ENCODE measurements at regions not wholly inside any gene's neighbourhood (a gene's known extent, or its start where the extent isn't known, plus 50 kb on each side); places are given as distances from the start of the nearest gene placed in this dataset.

DNA sequence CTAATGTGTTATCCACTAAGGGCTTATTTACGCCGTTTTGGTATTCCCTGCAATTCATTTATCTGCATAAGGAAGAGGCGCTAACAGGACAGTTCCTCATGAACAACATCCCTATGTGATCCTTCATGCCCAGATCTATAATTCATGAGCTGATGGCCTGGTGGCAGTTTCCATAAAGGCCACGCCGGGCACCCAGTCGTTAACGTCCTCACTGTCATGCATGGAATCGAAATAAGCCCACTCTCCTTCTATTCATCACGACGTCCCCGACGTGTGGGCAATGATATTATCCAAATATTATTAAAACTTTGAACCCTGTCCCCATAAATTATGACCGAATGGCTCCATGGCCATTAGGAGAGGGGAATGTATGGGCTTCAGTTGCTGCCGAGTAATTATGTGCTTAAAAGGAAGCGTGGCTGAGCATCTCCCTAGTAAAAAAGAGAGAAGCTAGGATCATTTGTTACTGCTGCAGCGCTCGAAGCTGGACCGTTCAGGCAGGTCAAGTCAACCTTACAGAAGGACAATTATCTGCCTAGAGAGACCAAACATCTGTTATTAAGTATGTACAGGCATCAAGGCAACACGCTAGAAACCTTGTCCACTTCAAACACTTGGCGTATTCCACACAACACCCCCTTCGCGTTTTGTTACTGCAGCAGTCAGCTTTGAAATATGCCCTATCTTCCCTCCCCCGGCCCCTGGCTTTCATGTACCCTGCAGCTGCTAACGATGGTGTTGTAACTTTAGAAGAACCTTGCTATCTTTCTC, 94.0 kb upstream of the SALL1 start:
- TF ChIP-seq, protein P1, sequence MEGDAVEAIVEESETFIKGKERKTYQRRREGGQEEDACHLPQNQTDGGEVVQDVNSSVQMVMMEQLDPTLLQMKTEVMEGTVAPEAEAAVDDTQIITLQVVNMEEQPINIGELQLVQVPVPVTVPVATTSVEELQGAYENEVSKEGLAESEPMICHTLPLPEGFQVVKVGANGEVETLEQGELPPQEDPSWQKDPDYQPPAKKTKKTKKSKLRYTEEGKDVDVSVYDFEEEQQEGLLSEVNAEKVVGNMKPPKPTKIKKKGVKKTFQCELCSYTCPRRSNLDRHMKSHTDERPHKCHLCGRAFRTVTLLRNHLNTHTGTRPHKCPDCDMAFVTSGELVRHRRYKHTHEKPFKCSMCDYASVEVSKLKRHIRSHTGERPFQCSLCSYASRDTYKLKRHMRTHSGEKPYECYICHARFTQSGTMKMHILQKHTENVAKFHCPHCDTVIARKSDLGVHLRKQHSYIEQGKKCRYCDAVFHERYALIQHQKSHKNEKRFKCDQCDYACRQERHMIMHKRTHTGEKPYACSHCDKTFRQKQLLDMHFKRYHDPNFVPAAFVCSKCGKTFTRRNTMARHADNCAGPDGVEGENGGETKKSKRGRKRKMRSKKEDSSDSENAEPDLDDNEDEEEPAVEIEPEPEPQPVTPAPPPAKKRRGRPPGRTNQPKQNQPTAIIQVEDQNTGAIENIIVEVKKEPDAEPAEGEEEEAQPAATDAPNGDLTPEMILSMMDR (conservative IDR thresholded peaks at IDR 0.05) = no peak
- no peak for TF ChIP-seq EZH2 (IDR thresholded peaks at IDR 0.05; ENCODE audit: low read depth)
